Neural cell (in vitro differentiated cells): ENCODE measurements at regions not wholly inside any gene's neighbourhood (a gene's known extent, or its start where the extent isn't known, plus 50 kb on each side); places are given as distances from the start of the nearest gene placed in this dataset.

Source experiments
- H2AFZ ChIP-seq: fragments of 200-600, 300-800 bp; sonication (generic), shearing (Covaris generic); 2 replicates; pipeline ENCODE4 v1.6.0; 2014; ENCODE audit warnings: low read depth, mild to moderate bottlenecking, antibody characterized with exemption, low read length, moderate library complexity
- H3F3A ChIP-seq: fragments of 200-600 bp; shearing (Covaris generic); 2 replicates; pipeline ENCODE4 v1.6.1; 2016; ENCODE audit warnings: mild to moderate bottlenecking, moderate library complexity, mixed read lengths, antibody characterized with exemption, low read length; ENCODE audit not compliant: insufficient read depth, poor library complexity, severe bottlenecking
- H3K27ac ChIP-seq: fragments of 200-600, 300-800 bp; sonication (generic), shearing (Covaris generic); 2 replicates; pipeline ENCODE4 v1.5.1; 2014; ENCODE audit warnings: mild to moderate bottlenecking, low read length, moderate library complexity
- H3K27me3 ChIP-seq: fragments of 300-800, 200-600 bp; sonication (generic), shearing (Covaris generic); 2 replicates; pipeline ENCODE4 v1.6.0; 2014; ENCODE audit warnings: mild to moderate bottlenecking, low read depth, low read length, moderate library complexity; ENCODE audit not compliant: insufficient read depth
- H3K36me3 ChIP-seq: fragments of 300-800, 200-600 bp; sonication (generic), shearing (Covaris generic); 2 replicates; pipeline ENCODE4 v1.5.1; 2014; ENCODE audit warnings: mild to moderate bottlenecking, antibody characterized with exemption, low read length, moderate library complexity; ENCODE audit not compliant: insufficient read depth
- H3K4me2 ChIP-seq: fragments of 300-800, 200-600 bp; sonication (generic), shearing (Covaris generic); 2 replicates; pipeline ENCODE4 v1.6.0; 2014; ENCODE audit warnings: mild to moderate bottlenecking, low read length
- H3K4me3 ChIP-seq: fragments of 300-800, 200-600 bp; sonication (generic), shearing (Covaris generic); 2 replicates; pipeline ENCODE4 v1.5.1; 2014; ENCODE audit warnings: mild to moderate bottlenecking, low read length, moderate library complexity
- H3K79me2 ChIP-seq: fragments of 200-600 bp; shearing (Covaris generic); replicated peaks from 2 replicates; pipeline ENCODE4 v1.6.0; 2014; ENCODE audit warnings: mild to moderate bottlenecking, low read length, moderate library complexity; ENCODE audit not compliant: insufficient read depth
- H3K9ac ChIP-seq: fragments of 300-800, 200-600 bp; sonication (generic), shearing (Covaris generic); 2 replicates; pipeline ENCODE4 v1.6.1; 2016; ENCODE audit warnings: mild to moderate bottlenecking, low read length, mixed read lengths
- H3K9me2 ChIP-seq: fragments of 200-600 bp; shearing (Covaris generic); 2 replicates; pipeline ENCODE4 v1.6.1; 2016; ENCODE audit warnings: mild to moderate bottlenecking, low read length, mixed read lengths; ENCODE audit not compliant: insufficient read depth
- H3K9me3 ChIP-seq: fragments of 200-600, 300-800 bp; sonication (generic), shearing (Covaris generic); 2 replicates; pipeline ENCODE4 v1.6.1; 2016; ENCODE audit warnings: mild to moderate bottlenecking, mixed run types, low read length, moderate library complexity, mixed read lengths
- H4K20me1 ChIP-seq: fragments of 200-600 bp; shearing (Covaris generic); 2 replicates; pipeline ENCODE4 v1.6.1; 2016; ENCODE audit warnings: mild to moderate bottlenecking, mixed run types; ENCODE audit not compliant: insufficient read depth
- CTCF ChIP-seq: fragments of 450-650 bp; IDR thresholded peaks from 2 replicates; pipeline ENCODE4 v1.5.1; 2014; ENCODE audit warnings: antibody characterized with exemption, mild to moderate bottlenecking, moderate library complexity; ENCODE audit not compliant: poor library complexity, severe bottlenecking
- EP300 ChIP-seq: fragments of 450-650 bp; conservative IDR thresholded peaks from 2 replicates; pipeline ENCODE4 v1.6.1; 2014; ENCODE audit warnings: antibody characterized with exemption, mild to moderate bottlenecking, moderate library complexity; ENCODE audit not compliant: poor library complexity, severe bottlenecking
- EZH2 ChIP-seq: fragments of 200-600, 300-800 bp; shearing (Covaris generic), sonication (generic); IDR thresholded peaks from 2 replicates; pipeline ENCODE4 v1.6.1; 2014; ENCODE audit warnings: antibody characterized with exemption, low read length, borderline replicate concordance, mild to moderate bottlenecking; ENCODE audit not compliant: insufficient read depth, poor library complexity, severe bottlenecking
- MXI1 ChIP-seq: fragments of 450-650 bp; conservative IDR thresholded peaks from 2 replicates; pipeline ENCODE4 v1.6.1; 2014; ENCODE audit warnings: antibody characterized with exemption, mild to moderate bottlenecking; ENCODE audit not compliant: poor library complexity, severe bottlenecking
- POLR2AphosphoS5 ChIP-seq: IDR thresholded peaks from 2 replicates; pipeline ENCODE4 v1.6.1; 2012
- RAD21 ChIP-seq: fragments of 450-650 bp; conservative IDR thresholded peaks from 2 replicates; pipeline ENCODE4 v1.6.1; 2014; ENCODE audit warnings: antibody characterized with exemption, mild to moderate bottlenecking, moderate library complexity
- REST ChIP-seq: IDR thresholded peaks from 2 replicates; pipeline ENCODE4 v1.6.1; 2012; ENCODE audit warnings: borderline replicate concordance
- SMC3 ChIP-seq: fragments of 450-650 bp; conservative IDR thresholded peaks from 2 replicates; pipeline ENCODE4 v1.6.1; 2014; ENCODE audit warnings: antibody characterized with exemption, mild to moderate bottlenecking, moderate library complexity; ENCODE audit not compliant: poor library complexity
- TAF1 ChIP-seq: IDR thresholded peaks from 2 replicates; pipeline ENCODE4 v1.6.1; 2012; ENCODE audit warnings: low read depth

- TF ChIP-seq EZH2 (no peak), TAF1 (no peak), EP300 (no peak)
- Histone ChIP-seq H2AFZ (no peak overlapping the region), H3K4me3 (no peak overlapping the region), H3K9me2 (no peaks in the 10 kb centered on the region), H3K36me3 (no peaks in the 10 kb centered on the region), H3K79me2 (no peaks in the 10 kb centered on the region), H3F3A (no peaks in the 10 kb centered on the region), H4K20me1 (no peaks in the 10 kb centered on the region), H3K27ac (no peak overlapping the region), H3K4me2 (no peak overlapping the region), H3K9ac (no peak overlapping the region), H3K9me3 (no peaks in the 10 kb centered on the region), H3K27me3 (no peaks in the 10 kb centered on the region)
These were observed 646.3 kb upstream of the SLITRK1 start for GRCh38 chr13:84528408-84529070.

DNA sequence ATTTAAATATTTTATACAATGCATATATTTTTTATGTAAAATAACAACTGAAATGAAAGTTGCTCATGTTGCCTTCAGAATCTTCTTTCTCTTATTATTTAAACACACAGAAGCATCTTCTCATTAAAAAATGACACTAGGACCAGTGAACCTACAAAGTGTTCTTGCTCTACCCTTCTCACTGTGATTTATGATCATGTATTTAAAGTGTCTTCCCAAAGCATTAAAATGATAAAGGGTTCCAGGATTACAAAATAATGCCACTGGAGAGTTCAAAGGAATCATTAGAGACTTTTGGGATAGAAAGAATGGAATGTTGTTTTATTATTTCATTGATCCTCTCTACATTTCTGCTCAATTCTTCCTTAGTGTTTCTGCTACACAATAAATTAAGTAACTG is 643.6 kb upstream of the SLITRK1 start:
- no peaks in the 10 kb centered on the region for H4K20me1 ChIP-seq
- no peaks in the 10 kb centered on the region for H3K79me2 ChIP-seq
- no peaks in the 10 kb centered on the region for H3K9me2 ChIP-seq
- no peaks in the 10 kb centered on the region for H3K9me3 ChIP-seq
- H3K27ac ChIP-seq: no peak overlapping the region
- H3K4me3 ChIP-seq: no peak overlapping the region
- no peak overlapping the region for H3K4me2 ChIP-seq
- no peak for TF ChIP-seq CTCF
- no peak for TF ChIP-seq REST
- no peak for TF ChIP-seq SMC3
- no peak for TF ChIP-seq POLR2AphosphoS5
- no peak for TF ChIP-seq RAD21
- no peak for TF ChIP-seq EP300
- TF ChIP-seq MXI1: no peak
- TF ChIP-seq EZH2: no peak
- no peak for TF ChIP-seq TAF1
- H3K27me3 ChIP-seq: no peaks in the 10 kb centered on the region
- no peaks in the 10 kb centered on the region for H3K36me3 ChIP-seq
- no peak overlapping the region for H2AFZ ChIP-seq
- H3K9ac ChIP-seq: no peak overlapping the region
- H3F3A ChIP-seq: no peaks in the 10 kb centered on the region
